ENCODE measurements at regions not wholly inside any gene's neighbourhood (a gene's known extent, or its start where the extent isn't known, plus 50 kb on each side); places are given as distances from the start of the nearest gene placed in this dataset.

DNA sequence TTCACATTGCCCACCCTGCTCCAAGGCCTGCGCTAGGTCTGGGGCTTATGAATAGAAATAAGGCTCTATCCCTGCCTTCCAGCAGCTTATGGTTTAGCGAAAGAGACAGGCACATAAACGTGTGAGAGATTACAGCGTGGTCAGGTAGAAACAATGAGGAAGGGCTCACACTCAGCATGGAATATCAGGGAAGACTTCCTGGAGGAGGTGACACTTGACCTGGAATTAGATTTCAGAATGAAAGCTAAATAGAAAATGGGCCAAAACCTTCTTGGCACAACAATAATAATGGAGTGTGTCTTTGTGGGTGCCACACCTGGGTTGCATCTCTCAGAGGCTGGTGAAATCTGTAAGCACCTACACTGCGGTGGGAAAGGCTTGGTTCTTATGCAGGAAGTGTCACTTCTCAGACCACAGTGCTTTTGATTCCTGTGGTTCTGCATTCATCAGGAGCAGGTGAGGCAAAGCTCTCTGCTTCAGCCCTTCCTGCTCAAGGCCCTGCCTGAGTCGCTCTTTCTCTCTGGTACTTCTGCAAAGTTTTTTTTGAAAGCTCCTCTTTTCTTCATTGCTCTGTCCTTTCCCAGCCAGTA is 430.3 kb downstream of the ZNF536 start:
- TF ChIP-seq, protein P1, sequence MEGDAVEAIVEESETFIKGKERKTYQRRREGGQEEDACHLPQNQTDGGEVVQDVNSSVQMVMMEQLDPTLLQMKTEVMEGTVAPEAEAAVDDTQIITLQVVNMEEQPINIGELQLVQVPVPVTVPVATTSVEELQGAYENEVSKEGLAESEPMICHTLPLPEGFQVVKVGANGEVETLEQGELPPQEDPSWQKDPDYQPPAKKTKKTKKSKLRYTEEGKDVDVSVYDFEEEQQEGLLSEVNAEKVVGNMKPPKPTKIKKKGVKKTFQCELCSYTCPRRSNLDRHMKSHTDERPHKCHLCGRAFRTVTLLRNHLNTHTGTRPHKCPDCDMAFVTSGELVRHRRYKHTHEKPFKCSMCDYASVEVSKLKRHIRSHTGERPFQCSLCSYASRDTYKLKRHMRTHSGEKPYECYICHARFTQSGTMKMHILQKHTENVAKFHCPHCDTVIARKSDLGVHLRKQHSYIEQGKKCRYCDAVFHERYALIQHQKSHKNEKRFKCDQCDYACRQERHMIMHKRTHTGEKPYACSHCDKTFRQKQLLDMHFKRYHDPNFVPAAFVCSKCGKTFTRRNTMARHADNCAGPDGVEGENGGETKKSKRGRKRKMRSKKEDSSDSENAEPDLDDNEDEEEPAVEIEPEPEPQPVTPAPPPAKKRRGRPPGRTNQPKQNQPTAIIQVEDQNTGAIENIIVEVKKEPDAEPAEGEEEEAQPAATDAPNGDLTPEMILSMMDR (conservative IDR thresholded peaks at IDR 0.05; ENCODE audit: low read length), result no peak
- no peak for TF ChIP-seq EZH2phosphoT487 (IDR thresholded peaks at IDR 0.05; ENCODE audit: borderline replicate concordance, low read depth, low read length)
